Tibial nerve (tissue), 4 donors: ENCODE measurements at regions not wholly inside any gene's neighbourhood (a gene's known extent, or its start where the extent isn't known, plus 50 kb on each side); places are given as distances from the start of the nearest gene placed in this dataset.

Source experiments
- CTCF ChIP-seq, 5 experiments: fragments of 200-600 bp in 3 of 5; fragments of 450-650 bp in 2 of 5; sonication (generic) in 3 of 5; IDR thresholded peaks; one replicate each; pipeline ENCODE4 v1.5.1; 2016 to 2019; ENCODE audit warnings: antibody characterized with exemption in 5 of 5, mild to moderate bottlenecking in 3 of 5, moderate library complexity in 2 of 5
- EP300 ChIP-seq, 2 donors: sonication (generic); formaldehyde crosslinking; IDR thresholded peaks; one replicate each; pipeline ENCODE4 v1.6.1; 2017; ENCODE audit warnings: antibody characterized with exemption in 2 of 2, mild to moderate bottlenecking in 1 of 2
- POLR2A ChIP-seq, 2 donors: fragments of 450-650 bp; IDR thresholded peaks; one replicate each; pipeline ENCODE4 v1.6.1; 2017; ENCODE audit warnings: antibody characterized with exemption in 2 of 2, mild to moderate bottlenecking in 2 of 2, moderate library complexity in 2 of 2

DNA sequence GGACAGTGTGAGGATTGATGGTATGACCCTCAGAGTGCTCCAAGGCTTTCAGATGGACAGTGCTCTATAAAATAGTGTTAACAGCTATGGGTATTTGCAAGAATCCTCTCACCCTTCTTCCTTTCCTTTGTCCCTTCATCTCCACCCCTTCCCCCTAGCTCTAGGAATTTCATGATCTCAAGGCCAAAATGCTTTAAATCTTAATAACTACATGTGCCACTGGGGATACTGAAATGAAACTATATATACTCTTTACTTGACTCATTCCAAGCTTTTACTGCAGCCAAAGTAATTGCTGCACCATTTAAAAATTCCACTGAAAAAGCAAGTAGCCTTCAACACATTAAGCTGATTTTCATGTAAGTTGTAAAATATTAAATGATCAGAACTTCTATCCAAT, 361.6 kb upstream of the SLC30A5 start:
- TF ChIP-seq CTCF (IDR thresholded peaks at IDR 0.05) (no peak), POLR2A (IDR thresholded peaks at IDR 0.05) (no peak), EP300 (IDR thresholded peaks at IDR 0.05) (no peak)
